Nephron (organoid): ENCODE measurements at regions not wholly inside any gene's neighbourhood (a gene's known extent, or its start where the extent isn't known, plus 50 kb on each side); places are given as distances from the start of the nearest gene placed in this dataset.

ENCODE experiments used
- H3K27ac Mint-ChIP-seq, 3 experiments: 2 replicates each; pipeline ENCODE4 v1.8.0; 2020; ENCODE audit warnings: mixed read lengths in 3 of 3, mild to moderate bottlenecking in 2 of 3, moderate library complexity in 1 of 3
- H3K27me3 Mint-ChIP-seq: 2 replicates; pipeline ENCODE4 v1.8.0; 2021; ENCODE audit warnings: low read depth, mild to moderate bottlenecking, moderate library complexity, mixed read lengths
- H3K36me3 Mint-ChIP-seq: 2 replicates; pipeline ENCODE4 v1.8.0; 2020; ENCODE audit warnings: low read depth, mixed read lengths
- H3K4me1 Mint-ChIP-seq: 2 replicates; pipeline ENCODE4 v1.8.0; 2020; ENCODE audit warnings: mixed read lengths
- H3K4me3 Mint-ChIP-seq, 3 experiments: 2 replicates each; pipeline ENCODE4 v1.8.0; 2020; ENCODE audit warnings: mild to moderate bottlenecking in 3 of 3, mixed read lengths in 3 of 3, moderate library complexity in 2 of 3
- H3K9me3 Mint-ChIP-seq: 2 replicates; pipeline ENCODE4 v1.8.0; 2020; ENCODE audit warnings: mixed read lengths
- CTCF ChIP-seq, 3 experiments: fragments of 200-600 bp; sonication (generic); IDR thresholded peaks; one replicate each; pipeline ENCODE4 v1.5.0; 2021; ENCODE audit warnings: antibody characterized with exemption in 3 of 3; ENCODE audit not compliant: unreplicated experiment in 3 of 3

GRCh38 chr7:34236057-34236456 lies 330.7 kb downstream of the BMPER start:
- TF ChIP-seq CTCF (IDR thresholded peaks at IDR 0.05; ENCODE audit: unreplicated experiment in 3 of 3): no peak
- H3K4me1 Mint-ChIP-seq: peaks cover 8% of the 10 kb centered on the region
- no peak overlapping the region for H3K27ac Mint-ChIP-seq
- peaks cover 17% of the 10 kb centered on the region for H3K9me3 Mint-ChIP-seq
- H3K36me3 Mint-ChIP-seq: no peaks in the 10 kb centered on the region
- no peak overlapping the region for H3K4me3 Mint-ChIP-seq
- no peaks in the 10 kb centered on the region for H3K27me3 Mint-ChIP-seq

DNA sequence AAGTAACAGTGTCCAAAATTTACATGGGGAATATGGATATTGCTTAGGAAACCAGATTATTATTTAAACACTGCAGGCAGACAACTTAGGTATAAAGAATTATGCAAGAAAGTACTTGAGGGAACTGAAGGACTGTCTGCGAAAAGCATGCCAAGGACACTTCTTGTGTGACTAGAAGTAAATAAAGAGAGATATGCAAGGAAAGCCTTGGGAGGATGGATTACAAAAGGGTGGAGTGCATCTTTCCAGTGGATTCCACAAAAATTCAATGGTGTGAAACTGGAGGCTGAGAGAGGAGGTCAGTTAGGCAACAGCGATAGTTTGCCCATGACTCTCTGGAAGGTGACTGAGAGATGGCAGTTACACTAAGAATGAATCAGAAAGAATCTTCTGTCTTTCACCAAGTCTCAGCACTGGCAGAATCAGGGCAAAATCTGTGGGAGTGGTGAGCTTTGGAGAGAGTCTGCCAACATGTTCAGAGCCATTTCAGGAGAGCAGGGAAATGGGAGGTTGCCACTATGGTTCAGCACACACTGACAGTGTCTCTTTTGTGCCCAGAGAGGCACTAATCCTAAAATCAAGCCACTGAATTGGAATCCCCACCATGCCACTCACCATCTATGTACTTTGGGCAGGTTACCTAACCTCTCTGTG lies 331.6 kb downstream of the BMPER start:
- Mint-ChIP-seq H3K9me3 (peaks cover 11% of the 10 kb centered on the region), H3K36me3 (no peaks in the 10 kb centered on the region), H3K27me3 (no peaks in the 10 kb centered on the region), H3K4me1 (peaks cover 17% of the 10 kb centered on the region), H3K4me3 (no peak overlapping the region), H3K27ac (no peak overlapping the region)
- TF ChIP-seq CTCF (IDR thresholded peaks at IDR 0.05; ENCODE audit: unreplicated experiment in 3 of 3): no peak

DNA sequence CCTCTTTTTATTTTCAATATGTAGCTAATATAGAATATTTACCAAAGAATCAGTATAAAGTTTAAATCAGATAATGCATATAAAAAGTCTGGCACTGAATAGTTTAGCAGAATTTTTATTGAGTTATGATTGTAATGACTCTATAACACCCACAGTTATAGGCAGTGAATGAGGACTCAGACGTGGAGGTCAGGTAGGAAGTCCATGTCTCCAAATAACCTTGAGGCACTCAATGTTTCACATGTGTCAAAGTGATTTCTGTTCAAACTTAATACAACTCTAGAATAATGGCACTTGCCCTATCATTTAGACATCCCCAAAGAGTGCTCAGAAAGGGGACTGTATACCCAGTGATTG lies 332.1 kb downstream of the BMPER start:
- Mint-ChIP-seq H3K27ac (no peak overlapping the region), H3K9me3 (peaks cover 9% of the 10 kb centered on the region), H3K27me3 (no peaks in the 10 kb centered on the region), H3K4me1 (peaks cover 22% of the 10 kb centered on the region), H3K36me3 (no peaks in the 10 kb centered on the region), H3K4me3 (no peak overlapping the region)
- TF ChIP-seq CTCF (IDR thresholded peaks at IDR 0.05; ENCODE audit: unreplicated experiment in 3 of 3): no peak

- no peaks in the 10 kb centered on the region for H3K36me3 Mint-ChIP-seq
- H3K4me3 Mint-ChIP-seq: no peak overlapping the region
- peaks cover 33% of the 10 kb centered on the region for H3K4me1 Mint-ChIP-seq
- TF ChIP-seq CTCF (IDR thresholded peaks at IDR 0.05; ENCODE audit: unreplicated experiment in 3 of 3): no peak
- no peaks in the 10 kb centered on the region for H3K9me3 Mint-ChIP-seq
- no peak overlapping the region for H3K27ac Mint-ChIP-seq
- no peaks in the 10 kb centered on the region for H3K27me3 Mint-ChIP-seq
Observed at GRCh38 chr7:34240417-34240816, 335.1 kb downstream of the BMPER start.

DNA sequence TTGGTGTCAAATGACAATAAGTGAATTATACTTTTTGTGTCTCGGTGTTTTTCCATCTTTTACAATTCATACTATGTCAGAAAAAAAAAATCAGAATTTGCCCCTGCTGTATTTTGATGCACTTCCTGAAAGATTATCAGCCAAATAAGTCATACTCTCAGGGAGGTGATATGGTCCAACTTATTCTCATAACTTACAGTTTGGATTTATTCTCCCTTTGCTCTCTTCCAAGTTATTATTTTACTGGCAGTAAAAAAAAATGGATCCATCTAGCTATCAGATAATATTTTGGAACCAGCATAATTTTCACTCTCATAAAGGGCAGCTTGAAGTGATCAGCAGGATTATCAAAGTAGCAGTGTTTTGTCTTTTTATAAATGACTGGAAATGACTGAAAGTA lies 337.1 kb downstream of the BMPER start:
- peaks cover 33% of the 10 kb centered on the region for H3K4me1 Mint-ChIP-seq
- no peaks in the 10 kb centered on the region for H3K36me3 Mint-ChIP-seq
- H3K4me3 Mint-ChIP-seq: no peak overlapping the region
- no peaks in the 10 kb centered on the region for H3K27me3 Mint-ChIP-seq
- TF ChIP-seq CTCF (IDR thresholded peaks at IDR 0.05; ENCODE audit: unreplicated experiment in 3 of 3): no peak
- H3K9me3 Mint-ChIP-seq: no peaks in the 10 kb centered on the region
- peak overlapping the region in 2 of 3 experiments; percentile 2 to 59 for H3K27ac Mint-ChIP-seq

GRCh38 chr7:34245246-34245645 lies 339.9 kb downstream of the BMPER start:
- Mint-ChIP-seq H3K27ac (no peak overlapping the region), H3K4me3 (no peak overlapping the region), H3K4me1 (peaks cover 33% of the 10 kb centered on the region), H3K9me3 (no peaks in the 10 kb centered on the region), H3K27me3 (no peaks in the 10 kb centered on the region), H3K36me3 (no peaks in the 10 kb centered on the region)
- no peak for TF ChIP-seq CTCF (IDR thresholded peaks at IDR 0.05; ENCODE audit: unreplicated experiment in 3 of 3)
